ENCODE measurements at regions not wholly inside any gene's neighbourhood (a gene's known extent, or its start where the extent isn't known, plus 50 kb on each side); places are given as distances from the start of the nearest gene placed in this dataset.

GRCh38 chr10:110368556-110368955, 63.8 kb upstream of the SMNDC1 start:
- H3K4me3 ChIP-seq (ENCODE audit: low read depth, low read length): no peak overlapping the region
- TF ChIP-seq, protein P1, sequence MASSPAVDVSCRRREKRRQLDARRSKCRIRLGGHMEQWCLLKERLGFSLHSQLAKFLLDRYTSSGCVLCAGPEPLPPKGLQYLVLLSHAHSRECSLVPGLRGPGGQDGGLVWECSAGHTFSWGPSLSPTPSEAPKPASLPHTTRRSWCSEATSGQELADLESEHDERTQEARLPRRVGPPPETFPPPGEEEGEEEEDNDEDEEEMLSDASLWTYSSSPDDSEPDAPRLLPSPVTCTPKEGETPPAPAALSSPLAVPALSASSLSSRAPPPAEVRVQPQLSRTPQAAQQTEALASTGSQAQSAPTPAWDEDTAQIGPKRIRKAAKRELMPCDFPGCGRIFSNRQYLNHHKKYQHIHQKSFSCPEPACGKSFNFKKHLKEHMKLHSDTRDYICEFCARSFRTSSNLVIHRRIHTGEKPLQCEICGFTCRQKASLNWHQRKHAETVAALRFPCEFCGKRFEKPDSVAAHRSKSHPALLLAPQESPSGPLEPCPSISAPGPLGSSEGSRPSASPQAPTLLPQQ (tag by site-specific recombination; IDR thresholded peaks at IDR 0.05): no peak
- no peak for TF ChIP-seq PRDM6 (tag by site-specific recombination; IDR thresholded peaks at IDR 0.05)
- TF ChIP-seq IKZF3 (tag by site-specific recombination; IDR thresholded peaks at IDR 0.05): no peak
- no peak for TF ChIP-seq GFI1B (tag by site-specific recombination; IDR thresholded peaks at IDR 0.05)
- no peak for TF ChIP-seq ZEB2 (tag by site-specific recombination; IDR thresholded peaks at IDR 0.05)
- TF ChIP-seq ZNF555 (tag by site-specific recombination; conservative IDR thresholded peaks at IDR 0.05): no peak
- TF ChIP-seq ZNF133 (tag by site-specific recombination; IDR thresholded peaks at IDR 0.05): no peak
- CTCF ChIA-PET: interaction anchor here (4.1 kb wide), 1 partner anchor 14 kb away, joined by 28 read pairs; no protein-coding TSS in a partner anchor
- H3K9me3 ChIP-seq (ENCODE audit: control insufficient read depth, insufficient read depth, low read depth, low read length): no peaks in the 10 kb centered on the region
- no peak overlapping the region for H3K27ac ChIP-seq (ENCODE audit: extremely low read depth, low read depth, low read length)
- POLR2A ChIA-PET: no interaction called here
- H3K36me3 ChIP-seq (ENCODE audit: control insufficient read depth in 2 of 2, insufficient read depth in 1 of 2, low read length in 2 of 2): no peaks in the 10 kb centered on the region
- H3K4me1 ChIP-seq (ENCODE audit: control insufficient read depth, insufficient read depth, low read length): no peaks in the 10 kb centered on the region

- no peaks in the 10 kb centered on the region for H3K4me1 ChIP-seq (ENCODE audit: control insufficient read depth, insufficient read depth, low read length)
- no peaks in the 10 kb centered on the region for H3K36me3 ChIP-seq (ENCODE audit: control insufficient read depth in 2 of 2, insufficient read depth in 1 of 2, low read length in 2 of 2)
- POLR2A ChIA-PET: no interaction called here
- no peak overlapping the region for H3K4me3 ChIP-seq (ENCODE audit: low read depth, low read length)
- no peak for TF ChIP-seq BCL11B (tag by site-specific recombination; IDR thresholded peaks at IDR 0.05; ENCODE audit: low read depth)
- no peak overlapping the region for H3K27ac ChIP-seq (ENCODE audit: extremely low read depth, low read depth, low read length)
- H3K9me3 ChIP-seq (ENCODE audit: control insufficient read depth, insufficient read depth, low read depth, low read length): no peaks in the 10 kb centered on the region
- CTCF ChIA-PET: interaction anchor here (0.7 kb wide), 1 partner anchor 16 kb away, joined by 4 read pairs; no protein-coding TSS in a partner anchor
These were observed 65.3 kb upstream of the SMNDC1 start for GRCh38 chr10:110370006-110370405.

- TF ChIP-seq KLF1 (tag by site-specific recombination; IDR thresholded peaks at IDR 0.05) (no peak), IKZF3 (tag by site-specific recombination; IDR thresholded peaks at IDR 0.05) (no peak), ZNF221 (tag by site-specific recombination; IDR thresholded peaks at IDR 0.05; ENCODE audit: borderline replicate concordance) (no peak), ZNF664 (tag by site-specific recombination; IDR thresholded peaks at IDR 0.05) (peak; percentile 54; the same call in 1 of the 2 replicates), ZNF747 (tag by site-specific recombination; IDR thresholded peaks at IDR 0.05) (no peak), ZNF37A (tag by site-specific recombination; IDR thresholded peaks at IDR 0.05) (no peak)
- POLR2A ChIA-PET: no interaction called here
- Histone ChIP-seq H3K4me3 (ENCODE audit: low read depth, low read length) (no peak overlapping the region), H3K36me3 (ENCODE audit: control insufficient read depth in 2 of 2, insufficient read depth in 1 of 2, low read length in 2 of 2) (no peaks in the 10 kb centered on the region), H3K27ac (ENCODE audit: extremely low read depth, low read depth, low read length) (no peak overlapping the region), H3K9me3 (ENCODE audit: control insufficient read depth, insufficient read depth, low read depth, low read length) (no peaks in the 10 kb centered on the region), H3K4me1 (ENCODE audit: control insufficient read depth, insufficient read depth, low read length) (no peaks in the 10 kb centered on the region)
- CTCF ChIA-PET: interaction anchor here (0.6 to 1.6 kb wide), 2 partner anchors 18 to 165 kb away, joined by 3 to 11 read pairs; no protein-coding TSS in a partner anchor
These were observed 67.9 kb upstream of the SMNDC1 start for GRCh38 chr10:110372656-110373055.

DNA sequence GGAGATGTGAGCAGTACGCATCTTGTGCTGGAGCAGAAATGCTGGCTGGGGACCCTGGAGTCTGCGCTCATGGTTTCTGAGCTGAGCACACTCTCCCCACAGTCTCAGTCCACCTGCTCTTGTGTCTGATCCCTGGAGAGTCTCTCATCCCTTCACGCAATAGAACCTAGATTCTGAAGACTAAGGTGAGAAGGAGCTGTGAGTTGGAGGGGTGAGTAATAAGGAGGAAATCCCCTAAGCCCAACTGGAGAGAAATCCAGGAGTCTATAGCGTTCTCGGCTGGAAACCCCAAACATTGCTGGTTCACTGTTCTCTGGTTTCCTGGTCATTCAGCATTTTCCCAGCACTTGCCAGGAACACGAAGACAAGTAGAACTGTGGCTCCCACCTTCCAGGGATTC, 68.3 kb upstream of the SMNDC1 start:
- H3K36me3 ChIP-seq (ENCODE audit: control insufficient read depth in 2 of 2, insufficient read depth in 1 of 2, low read length in 2 of 2): no peaks in the 10 kb centered on the region
- H3K27ac ChIP-seq (ENCODE audit: extremely low read depth, low read depth, low read length): no peak overlapping the region
- ChIA-PET CTCF (interaction anchor here (1.6 kb wide), 1 partner anchor 19 kb away, joined by 11 read pairs; no protein-coding TSS in a partner anchor), POLR2A (no interaction called here)
- TF ChIP-seq PATZ1 (tag by site-specific recombination; IDR thresholded peaks at IDR 0.05) (no peak), ZNF670 (tag by site-specific recombination; IDR thresholded peaks at IDR 0.05; ENCODE audit: low read depth) (no peak), KLF9 (tag by site-specific recombination; IDR thresholded peaks at IDR 0.05; ENCODE audit: low read depth) (no peak), ZNF354C (tag by site-specific recombination; IDR thresholded peaks at IDR 0.05; ENCODE audit: borderline replicate concordance, low read depth) (no peak), ZIC2 (tag by site-specific recombination; IDR thresholded peaks at IDR 0.05) (0 out of 2 replicates have a peak, but pooled peaks have one; percentile 9), ZNF248 (tag by site-specific recombination; IDR thresholded peaks at IDR 0.05) (no peak), ZNF19 (tag by site-specific recombination; IDR thresholded peaks at IDR 0.05; ENCODE audit: low read depth) (no peak)
- no peaks in the 10 kb centered on the region for H3K9me3 ChIP-seq (ENCODE audit: control insufficient read depth, insufficient read depth, low read depth, low read length)
- H3K4me3 ChIP-seq (ENCODE audit: low read depth, low read length): no peak overlapping the region
- H3K4me1 ChIP-seq (ENCODE audit: control insufficient read depth, insufficient read depth, low read length): no peaks in the 10 kb centered on the region
